Endothelial cell of umbilical vein (primary cell): ENCODE measurements at regions not wholly inside any gene's neighbourhood (a gene's known extent, or its start where the extent isn't known, plus 50 kb on each side); places are given as distances from the start of the nearest gene placed in this dataset.

Source experiments
- BruUV-seq: library from RNA; stranded (reverse); fragments of 400-500 nt; replicated peaks from 2 replicates; lab custom pipeline; 2021; lab: Mats Ljungman, UMichigan
- CTCF ChIA-PET: fragments of 300-600, 350-600 bp; sonication (Branson Sonifier 250); formaldehyde crosslinking; loops from one replicate; lab custom pipeline; 2021; ENCODE audit warnings: antibody characterized with exemption, inconsistent platforms; lab: Charles Lee
- POLR2A ChIA-PET: fragments of 300-600, 350-600 bp; sonication (Branson Sonifier 250); formaldehyde crosslinking; loops from one replicate; lab custom pipeline; 2021; ENCODE audit warnings: antibody characterized with exemption, inconsistent platforms; lab: Charles Lee
- DNase-seq: peaks from one replicate; pipeline ENCODE4 v3.0.0-alpha.2; 2011; ENCODE audit warnings: low read depth, low spot score
- FAIRE-seq: peaks from 2 replicates; lab custom pipeline; 2011; peaks lifted over from hg19 to GRCh38; lab: Jason Lieb, UNC
- H2AFZ ChIP-seq: 2 replicates; pipeline ENCODE4 v1.6.0; 2012; ENCODE audit warnings: low read depth, low read length, control low read depth, inconsistent platforms
- H3K27ac ChIP-seq: 2 replicates; pipeline ENCODE4 v1.5.1; 2011; ENCODE audit warnings: low read depth, mild to moderate bottlenecking, control low read depth, low read length, moderate library complexity; ENCODE audit not compliant: insufficient read depth
- H3K27me3 ChIP-seq, 2 experiments: 2 replicates each; pipeline versions ENCODE4 v1.6.0 to v1.6.1; 2011; ENCODE audit warnings: low read length in 2 of 2, mixed read lengths in 1 of 2; ENCODE audit not compliant: control insufficient read depth in 2 of 2, insufficient read depth in 2 of 2
- H3K36me3 ChIP-seq, 2 experiments: 2 replicates in 1 of 2; 3 replicates in 1 of 2; pipeline ENCODE4 v1.5.1; 2011; ENCODE audit warnings: low read length in 2 of 2, mild to moderate bottlenecking in 1 of 2, moderate library complexity in 1 of 2; ENCODE audit not compliant: control insufficient read depth in 2 of 2, insufficient read depth in 2 of 2; ENCODE audit errors: extremely low read depth in 1 of 2
- H3K4me1 ChIP-seq: 3 replicates; pipeline ENCODE4 v1.5.1; 2011; ENCODE audit warnings: mild to moderate bottlenecking, low read length; ENCODE audit not compliant: control insufficient read depth, insufficient read depth; ENCODE audit errors: extremely low read depth
- H3K4me2 ChIP-seq: 2 replicates; pipeline ENCODE4 v1.6.1; 2011; ENCODE audit warnings: low read length, control low read depth, mixed read lengths; ENCODE audit not compliant: insufficient read depth
- H3K4me3 ChIP-seq, 3 experiments: fragments of 200-600 bp in 1 of 3; sonication (generic), shearing (Covaris generic) in 1 of 3; replicated peaks in 1 of 3; 2 replicates each; pipeline ENCODE4 v1.5.1; 2011 to 2016; ENCODE audit warnings: control low read depth in 3 of 3, low read length in 3 of 3, mild to moderate bottlenecking in 2 of 3, inconsistent platforms in 1 of 3, low read depth in 1 of 3, moderate library complexity in 1 of 3; ENCODE audit not compliant: insufficient read depth in 1 of 3
- H3K79me2 ChIP-seq: 2 replicates; pipeline ENCODE4 v1.6.0; 2012; ENCODE audit warnings: low read length, inconsistent platforms; ENCODE audit not compliant: control insufficient read depth, insufficient read depth
- H3K9ac ChIP-seq: replicated peaks from 2 replicates; pipeline ENCODE3; 2011; ENCODE audit warnings: low read length, control low read depth; ENCODE audit not compliant: insufficient read depth; ENCODE audit errors: extremely low read depth
- H3K9me1 ChIP-seq: replicated peaks from 3 replicates; pipeline ENCODE4 v1.6.0; 2011; ENCODE audit warnings: mild to moderate bottlenecking, low read length; ENCODE audit not compliant: control insufficient read depth, insufficient read depth; ENCODE audit errors: extremely low read depth
- H3K9me3 ChIP-seq: replicated peaks from 2 replicates; pipeline ENCODE4 v1.5.1; 2012; ENCODE audit warnings: low read length, inconsistent platforms; ENCODE audit not compliant: control insufficient read depth, insufficient read depth
- H4K20me1 ChIP-seq: replicated peaks from 2 replicates; pipeline ENCODE3; 2011; ENCODE audit warnings: mild to moderate bottlenecking, low read length; ENCODE audit not compliant: control insufficient read depth, insufficient read depth; ENCODE audit errors: extremely low read depth
- EZH2 ChIP-seq: IDR thresholded peaks from 2 replicates; pipeline ENCODE4 v1.6.1; 2012; ENCODE audit warnings: borderline replicate concordance, low read depth, mild to moderate bottlenecking, moderate library complexity, low read length, inconsistent platforms; ENCODE audit not compliant: severe bottlenecking
- FOS ChIP-seq: IDR thresholded peaks from 2 replicates; pipeline ENCODE4 v1.6.1; 2011; ENCODE audit warnings: mild to moderate bottlenecking, low read length, moderate library complexity, borderline replicate concordance; ENCODE audit not compliant: insufficient read depth
- GATA2 ChIP-seq: IDR thresholded peaks from 2 replicates; pipeline ENCODE4 v1.7.0; 2011; ENCODE audit warnings: low read depth, mild to moderate bottlenecking, moderate library complexity, mixed read lengths, low read length; ENCODE audit not compliant: insufficient read length, insufficient read depth
- MYC ChIP-seq: IDR thresholded peaks from one replicate; pipeline ENCODE4 v1.6.1; 2011; ENCODE audit warnings: mild to moderate bottlenecking, low read depth, low read length
- POLR2A ChIP-seq: IDR thresholded peaks from 2 replicates; pipeline ENCODE4 v1.6.1; 2012; ENCODE audit warnings: low read depth, mild to moderate bottlenecking, control low read depth, low read length
- POLR2AphosphoS5 ChIP-seq: IDR thresholded peaks from 2 replicates; pipeline ENCODE4 v1.6.1; 2012; ENCODE audit warnings: low read depth, mild to moderate bottlenecking, control low read depth, low read length, moderate library complexity; ENCODE audit not compliant: insufficient read depth
- dilution Hi-C: fragments of 300-500 bp; cut with MboI; formaldehyde crosslinking; loops from one replicate; pipeline ENCODE4 v1.15.0; 2019; ENCODE audit warnings: low sequenced_read_pairs; ENCODE audit not compliant: extremely low pct_ligation_motif_present
- intact Hi-C: fragments of 100-400 bp; cut with micrococcal nuclease; formaldehyde crosslinking; loops from one replicate; pipeline ENCODE4 v1.10.0; 2022
- TF ChIP-seq, protein P1 (sequence below), 2 donors: IDR thresholded peaks; 1 replicate in 1 of 2; 2 replicates in 1 of 2; pipeline ENCODE4 v1.5.1; 2011; ENCODE audit warnings: low read length in 2 of 2, mild to moderate bottlenecking in 2 of 2, moderate library complexity in 2 of 2, control low read depth in 1 of 2, inconsistent platforms in 1 of 2, low read depth in 1 of 2; ENCODE audit not compliant: insufficient read depth in 1 of 2; ENCODE audit errors: extremely low read depth in 1 of 2

DNA sequence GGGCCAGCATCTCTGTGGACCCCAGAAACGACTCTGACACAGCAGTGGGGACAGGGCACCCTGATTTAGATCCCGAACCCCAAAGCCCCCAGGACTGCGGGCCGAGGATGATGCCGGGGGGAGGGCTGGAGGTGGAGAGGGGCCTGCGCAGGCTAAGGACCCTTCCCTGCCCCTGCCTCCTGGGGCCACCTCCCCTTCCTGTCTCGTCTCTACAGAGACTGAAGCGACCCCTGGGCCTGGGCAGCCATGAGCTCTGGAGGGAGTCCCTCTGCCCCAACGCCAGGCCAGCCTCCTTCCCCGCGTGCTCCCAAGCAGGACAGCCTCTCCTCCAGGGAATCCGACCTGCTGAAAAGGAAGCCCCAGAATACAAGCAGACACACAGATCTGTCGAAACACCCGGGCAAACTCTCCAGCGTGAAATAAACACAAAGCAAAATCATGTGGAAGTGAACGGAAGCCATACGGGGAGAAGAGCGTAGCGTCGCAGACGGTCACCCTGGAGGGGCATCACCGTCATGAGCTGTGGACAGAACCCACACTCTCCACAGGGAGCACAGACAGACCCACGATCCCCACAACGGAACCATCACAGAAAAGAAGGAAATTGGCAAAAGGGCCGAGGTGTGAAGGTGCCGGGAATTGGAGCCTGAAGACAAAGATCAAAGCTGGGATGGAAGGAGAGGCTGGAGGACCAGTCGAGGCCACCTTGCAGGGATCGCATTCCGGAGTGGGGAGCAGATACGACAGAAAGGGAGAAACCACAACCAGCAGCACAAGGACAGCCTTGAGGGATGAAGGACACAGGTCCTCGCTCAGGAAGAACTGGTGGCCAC is 51.0 kb upstream of the CTDP1 start:
- no peaks in the 10 kb centered on the region for H3K36me3 ChIP-seq
- FAIRE-seq (no peak), DNase-seq (no peak)
- ChIA-PET POLR2A (no interaction called here), CTCF (interaction anchor here (1.4 kb wide), 1 partner anchor 16 kb away, joined by 3 read pairs; no protein-coding TSS in a partner anchor)
- dilution Hi-C loops: no loop called here
- no peak overlapping the region for H3K4me2 ChIP-seq
- H4K20me1 ChIP-seq: no peaks in the 10 kb centered on the region
- H2AFZ ChIP-seq: no peak overlapping the region
- intact Hi-C loops: no loop called here
- H3K79me2 ChIP-seq: no peaks in the 10 kb centered on the region
- TF ChIP-seq GATA2: no peak
- TF ChIP-seq POLR2AphosphoS5: no peak
- no peak for TF ChIP-seq POLR2A
- TF ChIP-seq, protein P1, sequence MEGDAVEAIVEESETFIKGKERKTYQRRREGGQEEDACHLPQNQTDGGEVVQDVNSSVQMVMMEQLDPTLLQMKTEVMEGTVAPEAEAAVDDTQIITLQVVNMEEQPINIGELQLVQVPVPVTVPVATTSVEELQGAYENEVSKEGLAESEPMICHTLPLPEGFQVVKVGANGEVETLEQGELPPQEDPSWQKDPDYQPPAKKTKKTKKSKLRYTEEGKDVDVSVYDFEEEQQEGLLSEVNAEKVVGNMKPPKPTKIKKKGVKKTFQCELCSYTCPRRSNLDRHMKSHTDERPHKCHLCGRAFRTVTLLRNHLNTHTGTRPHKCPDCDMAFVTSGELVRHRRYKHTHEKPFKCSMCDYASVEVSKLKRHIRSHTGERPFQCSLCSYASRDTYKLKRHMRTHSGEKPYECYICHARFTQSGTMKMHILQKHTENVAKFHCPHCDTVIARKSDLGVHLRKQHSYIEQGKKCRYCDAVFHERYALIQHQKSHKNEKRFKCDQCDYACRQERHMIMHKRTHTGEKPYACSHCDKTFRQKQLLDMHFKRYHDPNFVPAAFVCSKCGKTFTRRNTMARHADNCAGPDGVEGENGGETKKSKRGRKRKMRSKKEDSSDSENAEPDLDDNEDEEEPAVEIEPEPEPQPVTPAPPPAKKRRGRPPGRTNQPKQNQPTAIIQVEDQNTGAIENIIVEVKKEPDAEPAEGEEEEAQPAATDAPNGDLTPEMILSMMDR (IDR thresholded peaks at IDR 0.05; ENCODE audit: extremely low read depth in 1 of 2, insufficient read depth in 1 of 2, low read depth in 1 of 2, low read length in 2 of 2): no peak
- no peak for TF ChIP-seq MYC
- TF ChIP-seq EZH2: no peak
- no peak for TF ChIP-seq FOS
- peaks cover 10% of the 10 kb centered on the region for H3K4me1 ChIP-seq
- H3K27ac ChIP-seq: no peak overlapping the region
- H3K9me1 ChIP-seq: no peaks in the 10 kb centered on the region
- no peaks in the 10 kb centered on the region for H3K9me3 ChIP-seq
- no TSS peak for BruUV-seq
- peaks cover 0 to 2% of the 10 kb centered on the region in 2 experiments for H3K27me3 ChIP-seq
- H3K9ac ChIP-seq: no peak overlapping the region
- H3K4me3 ChIP-seq: no peak overlapping the region
